ENCODE measurements at regions not wholly inside any gene's neighbourhood (a gene's known extent, or its start where the extent isn't known, plus 50 kb on each side); places are given as distances from the start of the nearest gene placed in this dataset.
A peak's percentile ranks its signal among the peaks of the same experiment; 100 is the strongest.

GRCh38 chr6:164113637-164114036 is 699.1 kb downstream of the QKI start:
- no peak overlapping the region for H2AFZ ChIP-seq (ENCODE audit: low read depth, low read length)
- H3K79me2 ChIP-seq (ENCODE audit: insufficient read depth, low read length), result no peaks in the 10 kb centered on the region
- H3K9ac ChIP-seq (ENCODE audit: low read length), result no peak overlapping the region
- no peak overlapping the region for H3K4me2 ChIP-seq (ENCODE audit: low read length)
- H3K9me3 Mint-ChIP-seq (ENCODE audit: unreplicated experiment), result peaks cover 5% of the 10 kb centered on the region
- H3K9me3 ChIP-seq (ENCODE audit: insufficient read depth, low read depth, low read length), result no peaks in the 10 kb centered on the region
- no peaks in the 10 kb centered on the region for H3K27me3 Mint-ChIP-seq (ENCODE audit: low read depth, unreplicated experiment)
- no peak for DNase-seq (ENCODE audit: low read depth)
- H3K4me1 ChIP-seq (ENCODE audit: insufficient read depth, low read length), result peaks cover 11% of the 10 kb centered on the region
- H3K27ac Mint-ChIP-seq (ENCODE audit: unreplicated experiment), result no peak overlapping the region
- no peak for TF ChIP-seq EZH2 (IDR thresholded peaks at IDR 0.05; ENCODE audit: insufficient read depth, low read length)
- no peak for TF ChIP-seq CTCF (IDR thresholded peaks at IDR 0.05; ENCODE audit: insufficient read depth, low read depth, low read length)
- H3K36me3 Mint-ChIP-seq (ENCODE audit: low read depth, unreplicated experiment), result no peaks in the 10 kb centered on the region
- no peak overlapping the region for H3K4me3 ChIP-seq (ENCODE audit: insufficient read depth, low read depth, low read length)
- H3K4me1 Mint-ChIP-seq (ENCODE audit: low read depth, unreplicated experiment), result peaks cover 7% of the 10 kb centered on the region
- H3K4me3 Mint-ChIP-seq (ENCODE audit: unreplicated experiment), result no peak overlapping the region
- no peaks in the 10 kb centered on the region for H3K27me3 ChIP-seq (ENCODE audit: insufficient read depth, low read length)
- no peak for FAIRE-seq
- no peaks in the 10 kb centered on the region for H4K20me1 ChIP-seq (ENCODE audit: insufficient read depth, low read length)
- no peaks in the 10 kb centered on the region for H3K36me3 ChIP-seq (ENCODE audit: insufficient read depth, low read length)
- no peak overlapping the region for H3K27ac ChIP-seq (ENCODE audit: low read depth, low read length)

GRCh38 chr6:164109770-164110140 is 695.2 kb downstream of the QKI start:
- Histone ChIP-seq H2AFZ (ENCODE audit: low read depth, low read length) (peak overlapping the region; percentile 6), H3K9me3 (ENCODE audit: insufficient read depth, low read depth, low read length) (no peaks in the 10 kb centered on the region), H3K4me1 (ENCODE audit: insufficient read depth, low read length) (peaks cover 18% of the 10 kb centered on the region), H3K4me3 (ENCODE audit: insufficient read depth, low read depth, low read length) (no peak overlapping the region), H4K20me1 (ENCODE audit: insufficient read depth, low read length) (no peaks in the 10 kb centered on the region), H3K4me2 (ENCODE audit: low read length) (peak overlapping the region; percentile 78), H3K79me2 (ENCODE audit: insufficient read depth, low read length) (no peaks in the 10 kb centered on the region), H3K9ac (ENCODE audit: low read length) (no peak overlapping the region), H3K36me3 (ENCODE audit: insufficient read depth, low read length) (no peaks in the 10 kb centered on the region), H3K27me3 (ENCODE audit: insufficient read depth, low read length) (no peaks in the 10 kb centered on the region), H3K27ac (ENCODE audit: low read depth, low read length) (peak overlapping the region; percentile 29)
- H3K27me3 Mint-ChIP-seq (ENCODE audit: low read depth, unreplicated experiment), result no peaks in the 10 kb centered on the region
- no peak overlapping the region for H3K4me3 Mint-ChIP-seq (ENCODE audit: unreplicated experiment)
- TF ChIP-seq EZH2 (IDR thresholded peaks at IDR 0.05; ENCODE audit: insufficient read depth, low read length) (no peak), CTCF (IDR thresholded peaks at IDR 0.05; ENCODE audit: insufficient read depth, low read depth, low read length) (peak; percentile 47)
- peaks cover 10% of the 10 kb centered on the region for H3K9me3 Mint-ChIP-seq (ENCODE audit: unreplicated experiment)
- H3K27ac Mint-ChIP-seq (ENCODE audit: unreplicated experiment), result no peak overlapping the region
- FAIRE-seq, result no peak
- H3K36me3 Mint-ChIP-seq (ENCODE audit: low read depth, unreplicated experiment), result no peaks in the 10 kb centered on the region
- DNase-seq (ENCODE audit: low read depth), result peak; percentile 19
- H3K4me1 Mint-ChIP-seq (ENCODE audit: low read depth, unreplicated experiment), result peaks cover 20% of the 10 kb centered on the region

- H2AFZ ChIP-seq (ENCODE audit: low read depth, low read length), result peak overlapping the region; percentile 6
- FAIRE-seq, result no peak
Measured at GRCh38 chr6:164108869-164109769, 694.6 kb downstream of the QKI start.

More at GRCh38 chr6:164108869-164109769, 694.6 kb downstream of the QKI start:
- peaks cover 20% of the 10 kb centered on the region for H3K4me1 Mint-ChIP-seq (ENCODE audit: low read depth, unreplicated experiment)
- peaks cover 10% of the 10 kb centered on the region for H3K9me3 Mint-ChIP-seq (ENCODE audit: unreplicated experiment)
- Histone ChIP-seq H3K4me1 (ENCODE audit: insufficient read depth, low read length) (peaks cover 18% of the 10 kb centered on the region), H3K36me3 (ENCODE audit: insufficient read depth, low read length) (no peaks in the 10 kb centered on the region), H4K20me1 (ENCODE audit: insufficient read depth, low read length) (no peaks in the 10 kb centered on the region), H3K4me3 (ENCODE audit: insufficient read depth, low read depth, low read length) (peak overlapping the region; percentile 29), H3K9me3 (ENCODE audit: insufficient read depth, low read depth, low read length) (no peaks in the 10 kb centered on the region), H3K4me2 (ENCODE audit: low read length) (peak overlapping the region; percentile 78), H3K27me3 (ENCODE audit: insufficient read depth, low read length) (no peaks in the 10 kb centered on the region), H3K27ac (ENCODE audit: low read depth, low read length) (peak overlapping the region; percentile 29), H3K79me2 (ENCODE audit: insufficient read depth, low read length) (no peaks in the 10 kb centered on the region), H3K9ac (ENCODE audit: low read length) (peak overlapping the region; percentile 17)
- H3K27ac Mint-ChIP-seq (ENCODE audit: unreplicated experiment), result peak overlapping the region; percentile 89
- no peak overlapping the region for H3K4me3 Mint-ChIP-seq (ENCODE audit: unreplicated experiment)
- H3K36me3 Mint-ChIP-seq (ENCODE audit: low read depth, unreplicated experiment), result no peaks in the 10 kb centered on the region
- no peaks in the 10 kb centered on the region for H3K27me3 Mint-ChIP-seq (ENCODE audit: low read depth, unreplicated experiment)
- TF ChIP-seq CTCF (IDR thresholded peaks at IDR 0.05; ENCODE audit: insufficient read depth, low read depth, low read length), result no peak
- peak; percentile 73 for DNase-seq (ENCODE audit: low read depth)
